ENCODE measurements at regions not wholly inside any gene's neighbourhood (a gene's known extent, or its start where the extent isn't known, plus 50 kb on each side); places are given as distances from the start of the nearest gene placed in this dataset.

GRCh38 chr4:151830168-151830567, 69.4 kb upstream of the GATB start:
- no peak for TF ChIP-seq POLR2A (IDR thresholded peaks at IDR 0.05; ENCODE audit: low read depth, low read length)
- no peak for TF ChIP-seq TAF1 (IDR thresholded peaks at IDR 0.05; ENCODE audit: low read depth, low read length)
- no peak for TF ChIP-seq POLR2AphosphoS5 (IDR thresholded peaks at IDR 0.05; ENCODE audit: low read depth, low read length)
- no peak for TF ChIP-seq PAX5 (IDR thresholded peaks at IDR 0.05; ENCODE audit: insufficient read depth, low read length, severe bottlenecking)
- no peak for TF ChIP-seq SPI1 (IDR thresholded peaks at IDR 0.05; ENCODE audit: low read depth, low read length)
- TF ChIP-seq POU2F2 (IDR thresholded peaks at IDR 0.05; ENCODE audit: low read depth, low read length): no peak

Data from GM12891 (cell line).